ENCODE measurements at regions not wholly inside any gene's neighbourhood (a gene's known extent, or its start where the extent isn't known, plus 50 kb on each side); places are given as distances from the start of the nearest gene placed in this dataset.

DNA sequence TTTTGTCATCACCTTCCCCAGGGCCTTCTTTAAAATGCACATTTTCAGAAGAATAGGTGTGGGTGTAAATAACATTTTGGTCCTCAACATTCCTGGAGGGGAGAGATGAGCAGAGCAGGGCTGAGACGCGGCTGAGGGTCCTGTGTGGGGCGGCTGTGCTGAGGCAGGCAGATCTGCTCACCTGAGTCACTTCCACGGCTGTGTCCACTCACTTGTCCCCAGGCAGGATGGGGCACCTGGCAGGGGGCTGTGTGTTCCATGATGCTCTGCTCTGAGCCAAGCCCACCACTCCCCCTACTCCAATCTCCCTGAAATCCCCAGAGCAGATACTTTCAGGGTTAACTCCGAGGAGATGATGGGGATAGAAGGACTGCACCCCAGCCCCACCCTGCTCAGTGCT, 93.8 kb downstream of the GLRX3 start:
- Mint-ChIP-seq H3K9me3 (no peaks in the 10 kb centered on the region), H3K36me3 (no peaks in the 10 kb centered on the region), H3K27ac (no peak overlapping the region), H3K4me3 (no peak overlapping the region), H3K27me3 (ENCODE audit: low read depth in 3 of 3) (peaks cover 0 to 3% (median 2%) of the 10 kb centered on the region in 3 donors), H3K4me1 (no peaks in the 10 kb centered on the region)
- no peak for DNase-seq

GRCh38 chr10:130230611-130231010, 94.4 kb downstream of the GLRX3 start:
- Mint-ChIP-seq H3K27me3 (ENCODE audit: low read depth in 3 of 3) (peaks cover 0 to 2% (median 0%) of the 10 kb centered on the region in 3 donors), H3K36me3 (no peaks in the 10 kb centered on the region), H3K27ac (no peak overlapping the region), H3K4me3 (no peak overlapping the region), H3K4me1 (no peaks in the 10 kb centered on the region), H3K9me3 (no peaks in the 10 kb centered on the region)
- no peak for DNase-seq

GRCh38 chr10:130231251-130231741, 95.1 kb downstream of the GLRX3 start:
- Mint-ChIP-seq H3K4me1 (no peaks in the 10 kb centered on the region), H3K27me3 (ENCODE audit: low read depth in 3 of 3) (peaks cover 0 to 2% (median 0%) of the 10 kb centered on the region in 3 donors), H3K27ac (no peak overlapping the region), H3K36me3 (no peaks in the 10 kb centered on the region), H3K9me3 (no peaks in the 10 kb centered on the region), H3K4me3 (no peak overlapping the region)
- DNase-seq, result no peak

DNA sequence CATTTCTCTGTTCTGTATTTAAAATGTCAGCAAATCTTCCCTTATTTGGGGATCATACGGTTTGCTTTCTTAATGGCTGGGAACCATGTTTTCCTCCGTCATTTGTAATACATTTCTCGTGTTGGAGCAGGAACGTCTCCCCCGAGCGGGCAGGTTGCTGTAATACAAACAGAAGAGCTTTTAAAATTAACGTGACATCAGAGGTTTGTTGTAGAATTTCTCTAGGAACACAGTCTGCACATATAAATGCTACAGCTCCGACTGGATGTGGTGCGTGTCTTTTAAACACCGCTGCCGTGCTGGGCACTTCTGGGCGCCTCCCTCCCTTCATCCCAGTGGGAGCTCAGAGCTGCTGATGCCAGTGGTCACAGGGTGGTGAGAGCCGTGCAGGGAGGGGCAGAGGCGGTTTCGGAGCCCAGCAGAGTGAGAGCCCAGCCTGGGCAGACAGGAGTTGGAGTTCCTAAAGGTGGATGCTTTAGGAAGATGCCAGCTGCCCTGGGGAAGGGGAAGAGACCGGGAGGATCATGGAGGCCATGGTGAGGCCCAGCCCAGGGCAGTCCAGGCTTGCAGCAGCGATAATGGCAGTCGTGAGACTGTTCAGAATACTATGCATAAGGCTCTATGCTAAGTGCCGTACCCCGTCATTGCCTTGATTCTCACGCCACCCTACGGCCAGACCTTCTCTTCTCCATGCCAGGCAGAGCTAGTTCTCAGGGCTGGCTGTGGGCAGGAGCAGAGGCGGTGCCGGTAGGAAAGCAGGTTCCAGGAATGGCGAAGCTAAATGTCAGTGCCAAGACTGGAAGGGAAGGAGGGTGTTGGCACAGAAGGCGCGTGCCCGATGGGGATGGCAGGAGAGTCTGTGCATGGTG, 96.2 kb downstream of the GLRX3 start:
- no peak overlapping the region for H3K27ac Mint-ChIP-seq
- H3K36me3 Mint-ChIP-seq, result no peaks in the 10 kb centered on the region
- no peaks in the 10 kb centered on the region for H3K9me3 Mint-ChIP-seq
- DNase-seq, result no peak
- peaks cover 0 to 2% (median 0%) of the 10 kb centered on the region in 3 donors for H3K27me3 Mint-ChIP-seq (ENCODE audit: low read depth in 3 of 3)
- H3K4me3 Mint-ChIP-seq, result no peak overlapping the region
- H3K4me1 Mint-ChIP-seq, result no peaks in the 10 kb centered on the region

DNA sequence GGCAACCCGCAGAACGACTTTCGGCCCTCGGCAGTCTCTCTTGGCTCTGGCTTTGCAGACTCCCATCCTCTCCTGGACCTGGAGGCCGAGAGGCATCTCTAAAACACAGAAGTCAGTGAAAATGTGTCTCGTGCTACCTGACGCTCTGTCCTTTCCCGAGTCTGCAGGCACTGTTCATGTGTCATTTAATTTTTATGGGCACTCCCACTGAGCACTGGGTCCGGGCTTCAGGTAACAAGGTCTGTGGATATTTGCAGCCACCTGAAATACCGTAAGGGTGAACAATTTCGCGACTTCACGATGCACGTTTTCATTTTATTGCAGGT, 96.8 kb downstream of the GLRX3 start:
- Mint-ChIP-seq H3K9me3 (no peaks in the 10 kb centered on the region), H3K27ac (no peak overlapping the region), H3K4me3 (no peak overlapping the region), H3K36me3 (no peaks in the 10 kb centered on the region), H3K4me1 (no peaks in the 10 kb centered on the region), H3K27me3 (ENCODE audit: low read depth in 3 of 3) (peaks cover 0 to 2% (median 0%) of the 10 kb centered on the region in 3 donors)
- DNase-seq, result no peak

DNA sequence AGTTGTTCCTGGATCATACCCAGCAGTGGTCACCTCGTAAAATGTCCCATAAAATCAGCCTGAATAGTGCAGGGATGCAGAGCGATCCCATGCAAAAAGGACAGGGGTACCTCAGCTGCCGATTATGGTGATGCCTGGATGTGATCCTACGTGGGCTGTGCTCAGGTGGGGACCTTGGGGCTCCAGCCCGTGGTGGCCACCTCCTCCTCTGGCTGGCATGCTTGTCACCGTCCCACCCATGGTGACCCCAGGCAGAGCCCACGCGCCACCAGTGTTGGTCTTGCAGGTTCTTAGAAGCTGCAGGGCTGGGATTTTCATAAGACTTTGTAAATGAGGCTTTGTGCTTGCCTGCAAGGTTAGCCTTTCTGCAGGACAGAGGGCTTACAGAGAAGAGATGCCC, 97.2 kb downstream of the GLRX3 start:
- Mint-ChIP-seq H3K27me3 (ENCODE audit: low read depth in 3 of 3) (peaks cover 0 to 2% (median 0%) of the 10 kb centered on the region in 3 donors), H3K27ac (no peak overlapping the region), H3K36me3 (no peaks in the 10 kb centered on the region)

GRCh38 chr10:130234171-130234965, 98.2 kb downstream of the GLRX3 start:
- Mint-ChIP-seq H3K36me3 (no peaks in the 10 kb centered on the region), H3K4me3 (no peak overlapping the region), H3K27ac (no peak overlapping the region), H3K27me3 (ENCODE audit: low read depth in 3 of 3) (peaks cover 0 to 3% (median 3%) of the 10 kb centered on the region in 3 donors), H3K4me1 (no peaks in the 10 kb centered on the region), H3K9me3 (peaks cover 0 to 3% (median 0%) of the 10 kb centered on the region in 6 donors)
- DNase-seq, result no peak

More for the DNA sequence above, 97.2 kb downstream of the GLRX3 start:
- no peak for DNase-seq
- Mint-ChIP-seq H3K4me3 (no peak overlapping the region), H3K4me1 (no peaks in the 10 kb centered on the region), H3K9me3 (no peaks in the 10 kb centered on the region)

DNA sequence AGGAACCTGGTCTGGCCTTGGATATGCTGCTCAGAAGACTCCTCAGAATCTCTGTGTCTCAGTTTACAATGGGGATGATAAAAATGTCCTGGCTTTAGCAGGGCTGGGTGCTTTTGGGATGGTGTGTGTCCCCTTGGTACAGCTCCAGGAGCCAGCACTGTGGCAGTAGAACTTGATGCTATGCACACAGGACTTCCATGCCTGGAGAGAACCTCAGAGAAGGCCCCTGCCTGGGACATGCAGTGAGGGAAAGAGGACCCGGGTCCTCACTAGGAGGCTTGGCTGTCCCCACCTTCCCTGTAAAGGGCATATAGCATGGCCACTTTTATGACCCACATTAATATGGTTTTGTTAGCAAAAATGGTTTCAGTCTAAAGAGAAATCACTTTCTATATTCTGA, 100.5 kb downstream of the GLRX3 start:
- Mint-ChIP-seq H3K27ac (no peak overlapping the region), H3K36me3 (peaks cover 0 to 3% (median 0%) of the 10 kb centered on the region in 3 donors), H3K9me3 (peaks cover 2 to 10% (median 5%) of the 10 kb centered on the region in 6 donors), H3K4me1 (no peaks in the 10 kb centered on the region), H3K4me3 (no peak overlapping the region), H3K27me3 (ENCODE audit: low read depth in 3 of 3) (peaks cover 5 to 11% (median 8%) of the 10 kb centered on the region in 3 donors)
- no peak for DNase-seq

DNA sequence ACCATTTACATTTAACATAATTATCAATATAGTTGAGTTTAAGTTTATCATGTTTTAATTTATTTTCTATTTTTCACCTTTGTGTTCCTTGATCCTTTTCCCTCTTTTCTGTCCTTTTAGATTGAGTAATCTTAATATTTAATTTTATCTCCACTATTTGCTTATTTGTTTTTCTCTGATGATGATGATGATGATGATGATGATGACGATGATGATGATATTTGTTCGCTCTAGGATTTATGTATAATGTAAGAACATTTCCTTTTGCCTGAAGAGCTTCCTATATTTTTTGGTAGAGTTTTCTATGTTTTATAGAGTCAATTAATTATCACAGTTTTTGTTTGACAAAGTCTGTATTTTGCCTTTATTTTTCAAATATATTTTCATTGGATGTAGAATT, 104.2 kb downstream of the GLRX3 start:
- no peak for DNase-seq
- H3K4me3 Mint-ChIP-seq, result no peak overlapping the region
- no peak overlapping the region for H3K27ac Mint-ChIP-seq
- peaks cover 0 to 3% (median 0%) of the 10 kb centered on the region in 3 donors for H3K36me3 Mint-ChIP-seq
- H3K4me1 Mint-ChIP-seq, result peaks cover 16% of the 10 kb centered on the region in 2 donors
- peaks cover 7 to 12% (median 9%) of the 10 kb centered on the region in 3 donors for H3K27me3 Mint-ChIP-seq (ENCODE audit: low read depth in 3 of 3)
- H3K9me3 Mint-ChIP-seq, result peaks cover 2 to 13% (median 5%) of the 10 kb centered on the region in 6 donors

DNA sequence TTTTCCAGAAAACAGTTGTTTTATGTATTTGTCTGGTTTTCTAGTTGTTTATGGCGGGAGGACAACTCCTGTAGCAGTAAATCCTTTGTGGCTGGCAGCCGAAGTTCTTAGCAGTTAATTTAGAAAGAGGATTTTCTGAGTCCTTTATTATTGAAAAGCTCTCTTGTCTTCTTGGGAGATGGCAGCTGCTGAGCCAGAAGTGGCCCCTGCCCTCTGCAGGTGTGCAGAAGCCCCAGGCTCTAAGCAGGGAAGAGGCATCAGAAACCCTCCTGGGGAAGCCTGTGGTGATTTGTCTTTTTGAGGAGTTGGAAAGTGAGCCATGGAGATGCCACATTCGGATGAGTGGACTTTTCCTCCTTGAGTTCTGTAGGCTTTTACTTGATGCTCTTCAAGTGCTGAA, 106.3 kb downstream of the GLRX3 start:
- H3K9me3 Mint-ChIP-seq, result peaks cover 3 to 13% (median 5%) of the 10 kb centered on the region in 6 donors
- no peak overlapping the region for H3K27ac Mint-ChIP-seq
- DNase-seq, result no peak
- peaks cover 0 to 4% (median 3%) of the 10 kb centered on the region in 3 donors for H3K36me3 Mint-ChIP-seq
- peaks cover 16% of the 10 kb centered on the region in 2 donors for H3K4me1 Mint-ChIP-seq
- peak overlapping the region in 3 of 5 donors; percentile 43 to 65 (median 60) for H3K4me3 Mint-ChIP-seq
- H3K27me3 Mint-ChIP-seq (ENCODE audit: low read depth in 3 of 3), result peaks cover 7 to 15% (median 13%) of the 10 kb centered on the region in 3 donors

GRCh38 chr10:130243015-130243414, 106.8 kb downstream of the GLRX3 start:
- H3K4me1 Mint-ChIP-seq, result peaks cover 16% of the 10 kb centered on the region in 2 donors
- peaks cover 0 to 4% (median 3%) of the 10 kb centered on the region in 3 donors for H3K36me3 Mint-ChIP-seq
- H3K27me3 Mint-ChIP-seq (ENCODE audit: low read depth in 3 of 3), result peaks cover 7 to 19% (median 13%) of the 10 kb centered on the region in 3 donors
- peaks cover 3 to 13% (median 5%) of the 10 kb centered on the region in 6 donors for H3K9me3 Mint-ChIP-seq
- no peak for DNase-seq
- H3K4me3 Mint-ChIP-seq, result peak overlapping the region; percentile 0 to 65 (median 60)
- H3K27ac Mint-ChIP-seq, result no peak overlapping the region

DNA sequence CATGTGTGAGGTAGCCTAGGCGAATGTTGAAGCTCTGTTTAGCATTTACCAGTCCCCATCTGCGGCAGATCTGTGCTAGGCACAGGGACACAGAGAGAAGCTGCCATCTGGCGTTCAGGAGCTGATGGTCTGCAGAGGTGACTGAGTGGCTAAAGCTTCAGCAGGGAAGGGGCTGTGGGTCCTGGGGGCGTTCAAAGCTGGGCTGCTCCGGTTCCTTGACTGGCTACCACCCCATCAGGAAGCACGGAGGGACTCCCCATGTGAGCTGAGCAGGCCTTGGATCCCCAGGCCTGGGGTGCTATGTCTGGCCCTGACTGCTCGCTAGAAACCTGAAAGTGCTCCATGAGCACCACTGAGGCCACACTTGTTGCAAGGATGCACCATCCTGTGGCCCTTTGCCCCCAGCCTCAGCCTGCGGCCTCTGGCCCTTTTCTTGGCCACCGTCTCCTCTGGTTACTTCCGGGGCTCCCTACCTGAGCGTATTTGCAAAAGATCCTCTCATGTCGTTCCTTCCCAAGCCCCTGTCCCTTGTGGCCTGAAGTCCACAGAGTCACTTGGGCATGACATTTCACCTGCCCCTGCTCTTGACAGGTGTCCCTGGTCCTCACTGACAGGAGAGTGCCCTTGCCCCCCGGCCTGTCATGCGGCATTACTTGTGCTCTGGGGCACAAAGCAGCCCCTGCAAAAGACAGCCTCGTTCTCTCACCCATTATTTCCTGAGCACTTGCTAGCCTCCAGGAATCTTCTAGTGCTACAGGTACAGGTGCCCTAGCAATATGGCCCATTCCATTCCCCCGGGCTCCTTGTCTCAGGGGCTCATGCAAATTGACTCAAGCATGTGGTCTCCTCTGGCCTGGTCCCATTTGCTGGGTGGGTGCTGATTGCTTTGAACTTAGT, 108.1 kb downstream of the GLRX3 start:
- H3K27ac Mint-ChIP-seq, result no peak overlapping the region
- peaks cover 4 to 19% (median 13%) of the 10 kb centered on the region in 3 donors for H3K27me3 Mint-ChIP-seq (ENCODE audit: low read depth in 3 of 3)

GRCh38 chr10:130244928-130245495, 108.8 kb downstream of the GLRX3 start:
- Mint-ChIP-seq H3K4me3 (no peak overlapping the region), H3K9me3 (peaks cover 0 to 13% (median 5%) of the 10 kb centered on the region in 6 donors), H3K36me3 (peaks cover 0 to 4% (median 3%) of the 10 kb centered on the region in 3 donors), H3K4me1 (peaks cover 16% of the 10 kb centered on the region in 2 donors), H3K27ac (no peak overlapping the region), H3K27me3 (ENCODE audit: low read depth in 3 of 3) (peaks cover 4 to 19% (median 11%) of the 10 kb centered on the region in 3 donors)
- no peak for DNase-seq

More for the DNA sequence above, 108.1 kb downstream of the GLRX3 start:
- H3K9me3 Mint-ChIP-seq, result peaks cover 1 to 13% (median 5%) of the 10 kb centered on the region in 6 donors
- peaks cover 0 to 4% (median 3%) of the 10 kb centered on the region in 3 donors for H3K36me3 Mint-ChIP-seq
- no peak for DNase-seq
- peaks cover 16% of the 10 kb centered on the region in 2 donors for H3K4me1 Mint-ChIP-seq
- peak overlapping the region in 1 of 5 donors; percentile 65 for H3K4me3 Mint-ChIP-seq
